Left renal pelvis (tissue), 4 donors: ENCODE measurements at regions not wholly inside any gene's neighbourhood (a gene's known extent, or its start where the extent isn't known, plus 50 kb on each side); places are given as distances from the start of the nearest gene placed in this dataset.

ENCODE experiments used
- DNase-seq, 4 donors: peaks; one replicate each; pipeline ENCODE4 v3.0.0-alpha.2; 2013; ENCODE audit warnings: low read depth in 4 of 4, low spot score in 3 of 4

GRCh38 chr13:40200273-40200978 is 466.0 kb downstream of the FOXO1 start:
- no peak for DNase-seq

GRCh38 chr13:40204246-40204645 is 462.2 kb downstream of the FOXO1 start:
- no peak for DNase-seq

DNA sequence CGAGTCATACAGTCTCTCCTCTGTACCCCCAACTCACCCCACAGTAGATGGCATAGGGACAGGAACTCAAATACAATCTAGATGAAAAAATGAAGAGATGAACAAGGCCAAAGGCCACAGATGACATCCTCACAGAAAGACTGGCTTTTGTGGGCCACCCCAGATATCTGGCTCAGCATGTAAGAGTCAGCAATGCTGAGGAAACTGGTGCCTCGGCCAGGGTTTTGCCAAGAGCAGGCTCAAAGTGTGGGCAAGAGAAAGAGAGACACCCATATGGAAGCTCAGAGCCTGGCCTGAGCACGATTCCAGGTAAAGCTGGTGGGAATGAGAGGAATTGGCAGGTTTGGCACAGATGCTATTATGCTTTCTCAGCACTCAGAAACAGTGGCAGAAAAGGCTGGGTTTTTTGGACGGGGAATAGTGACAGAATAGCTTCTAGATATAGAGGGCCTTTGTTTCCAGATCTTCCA is 460.6 kb downstream of the FOXO1 start:
- no peak for DNase-seq

- no peak for DNase-seq
Measured at GRCh38 chr13:40206241-40207000, 460.0 kb downstream of the FOXO1 start.

- no peak for DNase-seq
Measured at GRCh38 chr13:40207001-40207478, 459.4 kb downstream of the FOXO1 start.

GRCh38 chr13:40208517-40208916 is 457.9 kb downstream of the FOXO1 start:
- no peak for DNase-seq

DNA sequence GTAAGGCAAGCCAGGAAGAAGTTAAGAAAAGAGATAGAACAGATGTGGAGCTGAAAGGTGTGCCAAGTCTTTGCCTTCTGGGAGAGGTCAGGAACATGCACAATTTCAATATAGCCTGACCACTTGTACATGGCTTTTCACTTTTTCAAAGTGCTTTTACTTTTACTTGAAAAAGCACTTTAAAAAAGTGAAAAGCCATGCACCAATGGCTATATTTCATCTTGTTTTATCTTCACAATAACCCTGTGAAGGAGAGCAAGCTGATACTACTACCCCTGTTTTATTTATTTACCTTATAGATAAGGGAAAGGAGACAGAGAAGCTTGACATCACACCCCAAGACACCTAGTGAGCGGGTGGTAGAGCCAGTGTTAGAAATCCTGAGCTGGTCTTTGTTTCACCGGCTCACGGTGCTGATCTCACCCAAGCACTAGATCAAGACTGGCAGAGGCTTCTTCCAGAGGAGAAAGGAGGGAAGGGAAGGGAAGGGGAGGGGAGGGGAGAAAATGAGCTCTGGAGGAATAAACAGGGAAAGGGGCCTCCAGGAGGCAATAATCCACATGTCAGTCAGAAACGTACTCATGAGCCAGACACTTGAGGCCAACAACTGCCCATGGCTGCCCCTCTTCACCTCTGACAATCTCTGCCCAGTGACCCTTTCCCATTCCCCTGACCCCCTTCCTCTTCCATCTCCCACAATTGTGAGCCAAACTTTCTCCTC is 455.4 kb downstream of the FOXO1 start:
- DNase-seq = no peak

GRCh38 chr13:40211586-40211968 is 454.9 kb downstream of the FOXO1 start:
- DNase-seq = no peak

DNA sequence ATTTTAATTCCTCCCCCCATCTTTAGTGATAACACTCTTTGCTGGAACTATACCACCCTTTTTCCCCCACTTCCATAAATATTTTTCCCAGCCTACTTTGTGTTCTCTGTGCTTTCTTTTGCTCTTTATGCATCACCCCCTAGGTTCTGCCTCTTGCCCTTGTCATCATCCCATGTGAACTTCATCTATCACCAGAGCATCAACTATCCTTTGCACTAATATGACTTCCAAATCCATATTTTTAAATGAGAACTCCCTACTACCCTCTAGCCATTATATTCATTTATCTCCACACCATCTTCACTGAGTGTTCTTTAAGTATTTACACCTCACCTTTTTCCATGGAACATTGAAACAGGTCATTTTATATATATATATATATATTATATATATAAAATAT is 452.7 kb downstream of the FOXO1 start:
- no peak for DNase-seq

DNA sequence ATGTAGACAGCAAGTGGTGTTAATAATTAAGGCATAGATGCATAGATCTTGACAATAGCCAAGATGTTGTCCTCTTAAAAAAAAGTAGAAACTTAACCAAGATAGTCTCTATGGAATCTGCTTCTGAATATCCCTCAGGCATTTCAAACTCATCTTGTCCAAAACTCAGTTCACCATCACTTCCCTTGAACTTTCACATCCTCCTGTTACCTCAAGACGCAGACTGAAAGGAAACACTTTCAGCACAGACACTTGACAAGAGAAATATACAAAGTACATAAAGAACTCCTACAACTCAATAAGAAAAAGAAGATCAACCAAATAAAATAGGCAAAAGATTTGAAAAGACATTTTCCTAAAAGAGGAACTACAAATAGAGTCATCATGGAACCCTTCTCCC is 451.1 kb downstream of the FOXO1 start:
- no peak for DNase-seq

DNA sequence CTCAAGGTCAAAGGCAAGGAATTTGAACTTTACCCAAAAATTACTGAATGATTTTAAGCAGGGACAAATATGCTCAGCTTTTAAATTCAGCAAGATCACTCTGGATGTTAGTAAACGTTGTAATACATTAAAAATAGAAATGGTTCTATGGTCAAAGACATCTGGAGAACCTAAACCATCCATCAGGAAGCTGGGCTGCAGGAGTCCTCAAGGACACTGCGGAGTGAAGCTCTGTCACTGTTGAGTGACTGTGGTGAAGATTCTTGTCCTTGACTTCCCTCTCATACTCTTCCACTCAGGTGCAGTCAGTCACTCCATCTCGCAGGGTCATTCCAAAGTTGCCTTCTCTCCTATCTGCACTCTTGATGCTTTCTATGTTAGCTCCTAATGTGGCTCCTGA is 450.7 kb downstream of the FOXO1 start:
- no peak for DNase-seq

GRCh38 chr13:40217675-40218074 is 448.8 kb downstream of the FOXO1 start:
- DNase-seq = no peak

- DNase-seq = no peak
Measured at GRCh38 chr13:40220299-40220935, 446.0 kb downstream of the FOXO1 start.

- DNase-seq = no peak
Measured at GRCh38 chr13:40221131-40221459, 445.3 kb downstream of the FOXO1 start.

- DNase-seq = peak in 1 of 4 donors; percentile 10
Measured at GRCh38 chr13:40221460-40222201, 444.8 kb downstream of the FOXO1 start.

DNA sequence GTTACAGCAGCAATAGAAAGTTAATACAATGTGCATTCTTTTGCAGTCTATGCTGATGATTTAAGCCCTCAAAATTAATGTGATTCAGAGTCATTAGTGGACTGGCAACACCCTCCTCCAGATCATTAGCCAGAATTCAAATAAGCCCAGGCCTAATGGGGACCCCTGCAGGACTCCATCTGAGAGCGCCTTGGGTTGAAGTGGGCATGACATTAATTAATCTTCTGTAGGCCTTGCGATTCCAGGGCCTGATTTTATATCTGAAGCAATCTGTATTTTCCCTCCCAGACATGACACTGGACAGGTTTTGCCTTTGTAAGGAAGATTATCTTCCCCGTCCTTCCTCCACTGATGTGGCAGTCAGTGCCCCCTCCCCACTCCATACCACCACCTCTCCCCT is 442.9 kb downstream of the FOXO1 start:
- no peak for DNase-seq

GRCh38 chr13:40228496-40228895 is 437.9 kb downstream of the FOXO1 start:
- no peak for DNase-seq

DNA sequence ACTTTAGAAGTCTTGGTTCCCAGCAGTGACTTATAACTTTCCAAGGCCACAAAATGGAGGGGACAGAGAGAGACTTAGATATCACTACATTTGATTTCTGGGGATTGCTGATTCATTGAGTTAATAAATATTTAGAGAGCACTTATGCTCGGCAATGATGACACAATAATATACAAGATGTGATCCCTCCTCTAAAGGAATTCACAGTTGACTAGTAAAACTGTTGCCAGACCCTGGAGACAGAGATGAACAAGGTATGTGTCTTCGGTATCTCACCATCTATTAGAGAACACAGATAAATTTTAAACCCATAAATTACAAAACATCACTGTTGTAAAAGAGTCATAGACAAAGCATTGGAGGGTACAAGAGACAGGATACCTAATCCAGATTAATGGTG is 437.5 kb downstream of the FOXO1 start:
- no peak for DNase-seq

GRCh38 chr13:40230833-40231266 is 435.6 kb downstream of the FOXO1 start:
- no peak for DNase-seq

- DNase-seq = no peak
Measured at GRCh38 chr13:40231311-40231710, 435.1 kb downstream of the FOXO1 start.
